Muscle of arm (tissue), 1 donor: ENCODE measurements at regions not wholly inside any gene's neighbourhood (a gene's known extent, or its start where the extent isn't known, plus 50 kb on each side); places are given as distances from the start of the nearest gene placed in this dataset.
A peak's percentile ranks its signal among the peaks of the same experiment; 100 is the strongest.

Source experiments
- DNase-seq: peaks from one replicate; pipeline ENCODE4 v3.0.0-alpha.2; 2013

- peak; percentile 13 for DNase-seq
Measured at GRCh38 chr15:45743426-45744235, 108.8 kb downstream of the SQOR start.

- DNase-seq, result no peak
Measured at GRCh38 chr15:45744236-45744589, 109.4 kb downstream of the SQOR start.

GRCh38 chr15:45747426-45747825 lies 112.6 kb downstream of the SQOR start:
- DNase-seq, result no peak

- DNase-seq, result no peak
Measured at GRCh38 chr15:45751629-45752028, 116.8 kb downstream of the SQOR start.

- no peak for DNase-seq
Measured at GRCh38 chr15:45759936-45760335, 125.1 kb downstream of the SQOR start.

- DNase-seq, result no peak
Measured at GRCh38 chr15:45762726-45763125, 127.9 kb downstream of the SQOR start.

GRCh38 chr15:45763170-45763869 lies 128.5 kb downstream of the SQOR start:
- DNase-seq, result no peak

GRCh38 chr15:45773149-45773548 lies 138.3 kb downstream of the SQOR start:
- no peak for DNase-seq

- DNase-seq, result no peak
Measured at GRCh38 chr15:45776772-45777171, 141.9 kb downstream of the SQOR start.

GRCh38 chr15:45777781-45778180 lies 143.0 kb downstream of the SQOR start:
- no peak for DNase-seq

GRCh38 chr15:45780352-45780751 lies 145.5 kb downstream of the SQOR start:
- DNase-seq, result no peak

- no peak for DNase-seq
Measured at GRCh38 chr15:45784656-45785055, 149.8 kb downstream of the SQOR start.

- DNase-seq, result no peak
Measured at GRCh38 chr15:45785897-45786296, 151.1 kb downstream of the SQOR start.

GRCh38 chr15:45790325-45790943 lies 155.6 kb downstream of the SQOR start:
- DNase-seq, result no peak

GRCh38 chr15:45794304-45794703 lies 159.5 kb downstream of the SQOR start:
- no peak for DNase-seq

GRCh38 chr15:45794712-45795439 lies 160.0 kb downstream of the SQOR start:
- peak; percentile 73 for DNase-seq

- DNase-seq, result no peak
Measured at GRCh38 chr15:45795440-45796069, 160.7 kb downstream of the SQOR start.

- DNase-seq, result no peak
Measured at GRCh38 chr15:45796433-45796832, 161.6 kb downstream of the SQOR start.

- no peak for DNase-seq
Measured at GRCh38 chr15:45799508-45799907, 164.7 kb downstream of the SQOR start.

- DNase-seq, result no peak
Measured at GRCh38 chr15:45801543-45801942, 166.7 kb downstream of the SQOR start.

GRCh38 chr15:45802140-45802539 lies 167.3 kb downstream of the SQOR start:
- DNase-seq, result no peak

GRCh38 chr15:45804028-45804427 lies 169.2 kb downstream of the SQOR start:
- no peak for DNase-seq
